ENCODE measurements at regions not wholly inside any gene's neighbourhood (a gene's known extent, or its start where the extent isn't known, plus 50 kb on each side); places are given as distances from the start of the nearest gene placed in this dataset.

DNA sequence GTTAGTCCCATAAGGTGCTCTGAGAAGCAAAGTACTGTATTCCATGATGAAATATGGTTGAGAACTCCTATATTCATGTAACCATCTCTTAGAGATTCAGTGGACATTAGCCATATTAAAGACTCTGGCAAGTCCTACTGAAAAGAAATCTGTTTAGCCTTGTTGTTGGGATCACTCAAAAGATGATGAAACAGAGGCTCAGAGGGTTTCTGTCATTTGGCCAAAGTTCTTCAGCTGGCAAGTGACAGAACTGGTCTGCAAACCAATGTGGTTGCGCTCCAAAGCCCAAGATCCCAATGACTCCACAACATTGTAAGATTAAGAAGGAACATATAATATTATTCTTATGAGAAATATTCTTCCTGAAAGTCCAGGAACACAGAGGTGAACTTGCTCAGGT, 462.9 kb downstream of the ACTL7B start:
- ChIA-PET POLR2A (no interaction called here), CTCF (no interaction called here)
- DNase-seq (ENCODE audit: low read depth, low spot score) (no peak), FAIRE-seq (no peak)
- H3K9me1 ChIP-seq (replicated peaks; ENCODE audit: control insufficient read depth, extremely low read depth, insufficient read depth, low read length): no peaks in the 10 kb centered on the region
- no peaks in the 10 kb centered on the region for H3K9me3 ChIP-seq (replicated peaks; ENCODE audit: control insufficient read depth, insufficient read depth, low read length)
- no peak overlapping the region for H3K9ac ChIP-seq (replicated peaks; ENCODE audit: extremely low read depth, insufficient read depth, low read length)
- H3K4me3 ChIP-seq (replicated peaks in 1 of 3; ENCODE audit: insufficient read depth in 1 of 3, low read depth in 1 of 3, low read length in 3 of 3): no peak overlapping the region
- no peak overlapping the region for H2AFZ ChIP-seq (ENCODE audit: low read depth, low read length)
- no peak for TF ChIP-seq POLR2AphosphoS5 (IDR thresholded peaks at IDR 0.05; ENCODE audit: insufficient read depth, low read depth, low read length)
- TF ChIP-seq FOS (IDR thresholded peaks at IDR 0.05; ENCODE audit: borderline replicate concordance, insufficient read depth, low read length): no peak
- no peak for TF ChIP-seq POLR2A (IDR thresholded peaks at IDR 0.05; ENCODE audit: low read depth, low read length)
- no peak for TF ChIP-seq EZH2 (IDR thresholded peaks at IDR 0.05; ENCODE audit: borderline replicate concordance, low read depth, low read length, severe bottlenecking)
- TF ChIP-seq JUN (IDR thresholded peaks at IDR 0.05; ENCODE audit: borderline replicate concordance, insufficient read depth, insufficient read length, low read depth): no peak
- no peak for TF ChIP-seq GATA2 (IDR thresholded peaks at IDR 0.05; ENCODE audit: insufficient read depth, insufficient read length, low read depth, low read length)
- TF ChIP-seq, protein P1, sequence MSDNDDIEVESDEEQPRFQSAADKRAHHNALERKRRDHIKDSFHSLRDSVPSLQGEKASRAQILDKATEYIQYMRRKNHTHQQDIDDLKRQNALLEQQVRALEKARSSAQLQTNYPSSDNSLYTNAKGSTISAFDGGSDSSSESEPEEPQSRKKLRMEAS (IDR thresholded peaks at IDR 0.05; ENCODE audit: insufficient read depth, insufficient read length): no peak
- TF ChIP-seq, protein P2, sequence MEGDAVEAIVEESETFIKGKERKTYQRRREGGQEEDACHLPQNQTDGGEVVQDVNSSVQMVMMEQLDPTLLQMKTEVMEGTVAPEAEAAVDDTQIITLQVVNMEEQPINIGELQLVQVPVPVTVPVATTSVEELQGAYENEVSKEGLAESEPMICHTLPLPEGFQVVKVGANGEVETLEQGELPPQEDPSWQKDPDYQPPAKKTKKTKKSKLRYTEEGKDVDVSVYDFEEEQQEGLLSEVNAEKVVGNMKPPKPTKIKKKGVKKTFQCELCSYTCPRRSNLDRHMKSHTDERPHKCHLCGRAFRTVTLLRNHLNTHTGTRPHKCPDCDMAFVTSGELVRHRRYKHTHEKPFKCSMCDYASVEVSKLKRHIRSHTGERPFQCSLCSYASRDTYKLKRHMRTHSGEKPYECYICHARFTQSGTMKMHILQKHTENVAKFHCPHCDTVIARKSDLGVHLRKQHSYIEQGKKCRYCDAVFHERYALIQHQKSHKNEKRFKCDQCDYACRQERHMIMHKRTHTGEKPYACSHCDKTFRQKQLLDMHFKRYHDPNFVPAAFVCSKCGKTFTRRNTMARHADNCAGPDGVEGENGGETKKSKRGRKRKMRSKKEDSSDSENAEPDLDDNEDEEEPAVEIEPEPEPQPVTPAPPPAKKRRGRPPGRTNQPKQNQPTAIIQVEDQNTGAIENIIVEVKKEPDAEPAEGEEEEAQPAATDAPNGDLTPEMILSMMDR (IDR thresholded peaks at IDR 0.05; ENCODE audit: extremely low read depth in 1 of 2, insufficient read depth in 1 of 2, low read depth in 1 of 2, low read length in 2 of 2): no peak
- TF ChIP-seq MYC (IDR thresholded peaks at IDR 0.05; ENCODE audit: low read depth, low read length): no peak
- dilution Hi-C loops (cut with MboI; ENCODE audit: extremely low pct_ligation_motif_present, low sequenced_read_pairs) (no loop called here), intact Hi-C loops (cut with micrococcal nuclease) (no loop called here)
- H3K79me2 ChIP-seq (ENCODE audit: control insufficient read depth, insufficient read depth, low read length): no peaks in the 10 kb centered on the region
- H4K20me1 ChIP-seq (replicated peaks; ENCODE audit: control insufficient read depth, extremely low read depth, insufficient read depth, low read length): no peaks in the 10 kb centered on the region
- H3K4me1 ChIP-seq (ENCODE audit: control insufficient read depth, extremely low read depth, insufficient read depth, low read length): no peaks in the 10 kb centered on the region
- H3K27ac ChIP-seq (ENCODE audit: insufficient read depth, low read depth, low read length): no peak overlapping the region
- no peak overlapping the region for H3K4me2 ChIP-seq (ENCODE audit: insufficient read depth, low read length)
- BruUV-seq (replicated peaks): no TSS peak
- no peaks in the 10 kb centered on the region for H3K36me3 ChIP-seq (ENCODE audit: control insufficient read depth in 2 of 2, extremely low read depth in 1 of 2, insufficient read depth in 2 of 2, low read length in 2 of 2)
- H3K27me3 ChIP-seq (ENCODE audit: control insufficient read depth in 2 of 2, insufficient read depth in 2 of 2, low read length in 2 of 2): no peaks in the 10 kb centered on the region

Measured in endothelial cell of umbilical vein (primary cell).